SK-N-SH (cell line): ENCODE measurements at regions not wholly inside any gene's neighbourhood (a gene's known extent, or its start where the extent isn't known, plus 50 kb on each side); places are given as distances from the start of the nearest gene placed in this dataset.

Experiments used
- CTCF ChIA-PET: fragments of 300-600, 350-600 bp; formaldehyde crosslinking; extraction: SDS; loops from one replicate; lab custom pipeline; 2021; lab: Yijun Ruan, JAX
- POLR2A ChIA-PET: fragments of 350-600 bp; sonication (Branson Sonifier 250); formaldehyde crosslinking; extraction: SDS; loops from one replicate; lab custom pipeline; 2020; ENCODE audit warnings: antibody characterized with exemption, inconsistent platforms; lab: Yijun Ruan, JAX
- DNase-seq: peaks from one replicate; pipeline ENCODE4 v3.0.0; 2012
- H2AFZ ChIP-seq: fragments of 200-600 bp; sonication (generic); 2 replicates; pipeline ENCODE4 v1.8.1; 2016; ENCODE audit warnings: antibody characterized with exemption, mild to moderate bottlenecking, low read depth
- H3F3A ChIP-seq: fragments of 200-600 bp; sonication (generic); replicated peaks from 2 replicates; pipeline ENCODE3; 2016; ENCODE audit warnings: antibody characterized with exemption, mild to moderate bottlenecking; ENCODE audit not compliant: insufficient read depth
- H3K27ac ChIP-seq, 2 experiments: fragments of 200-500 bp in 1 of 2; fragments of 200-600 bp in 1 of 2; sonication (Bioruptor generic) in 1 of 2; sonication (generic), shearing (Covaris generic) in 1 of 2; 2 replicates each; pipeline versions ENCODE4 v1.5.1 to v1.6.1; 2014 to 2016; ENCODE audit warnings: low read depth in 2 of 2, inconsistent platforms in 1 of 2, low read length in 1 of 2, mild to moderate bottlenecking in 1 of 2, mixed read lengths in 1 of 2
- H3K27me3 ChIP-seq: fragments of 200-600 bp; sonication (generic), shearing (Covaris generic); 2 replicates; pipeline ENCODE4 v1.6.1; 2016; ENCODE audit warnings: mixed run types; ENCODE audit not compliant: insufficient read depth
- H3K36me3 ChIP-seq, 2 experiments: fragments of 200-500 bp in 1 of 2; fragments of 200-600 bp in 1 of 2; sonication (Bioruptor generic) in 1 of 2; sonication (generic) in 1 of 2; replicated peaks in 1 of 2; 2 replicates each; pipeline versions ENCODE3 to v1.5.1; 2014 to 2016; ENCODE audit warnings: low read length in 1 of 2, mild to moderate bottlenecking in 1 of 2; ENCODE audit not compliant: insufficient read depth in 2 of 2, control insufficient read depth in 1 of 2
- H3K4me1 ChIP-seq, 2 experiments: fragments of 200-500 bp in 1 of 2; fragments of 200-600 bp in 1 of 2; sonication (Bioruptor generic) in 1 of 2; sonication (generic), shearing (Covaris generic) in 1 of 2; 2 replicates each; pipeline versions ENCODE4 v1.5.1 to v1.6.1; 2014 to 2016; ENCODE audit warnings: low read depth in 1 of 2, low read length in 1 of 2, mixed run types in 1 of 2; ENCODE audit not compliant: insufficient read depth in 2 of 2, control insufficient read depth in 1 of 2
- H3K4me2 ChIP-seq: fragments of 200-600 bp; sonication (generic), shearing (Covaris generic); 2 replicates; pipeline ENCODE4 v1.6.1; 2017; ENCODE audit warnings: mixed run types
- H3K4me3 ChIP-seq, 2 experiments: fragments of 200-500 bp in 1 of 2; fragments of 200-600 bp in 1 of 2; sonication (Bioruptor generic) in 1 of 2; sonication (generic), shearing (Covaris generic) in 1 of 2; 2 replicates each; pipeline versions ENCODE4 v1.5.1 to v1.8.1; 2014 to 2016; ENCODE audit warnings: low read depth in 2 of 2, inconsistent platforms in 1 of 2, low read length in 1 of 2, mild to moderate bottlenecking in 1 of 2, mixed read lengths in 1 of 2, moderate library complexity in 1 of 2
- H3K79me2 ChIP-seq: fragments of 200-600 bp; sonication (generic); 2 replicates; pipeline ENCODE4 v1.8.1; 2017; ENCODE audit warnings: mild to moderate bottlenecking; ENCODE audit not compliant: insufficient read depth
- H3K9ac ChIP-seq: fragments of 200-600 bp; sonication (generic); 2 replicates; pipeline ENCODE4 v1.6.1; 2017; ENCODE audit warnings: mixed run types
- H3K9me2 ChIP-seq: fragments of 200-600 bp; sonication (generic); 2 replicates; pipeline ENCODE4 v1.6.1; 2017; ENCODE audit warnings: mixed run types
- H3K9me3 ChIP-seq: fragments of 200-600 bp; sonication (generic); 2 replicates; pipeline ENCODE4 v1.6.1; 2017; ENCODE audit warnings: mixed run types, mild to moderate bottlenecking, moderate library complexity
- H4K20me1 ChIP-seq: fragments of 200-600 bp; sonication (generic); 2 replicates; pipeline ENCODE4 v1.6.1; 2017; ENCODE audit warnings: mild to moderate bottlenecking, mixed run types; ENCODE audit not compliant: insufficient read depth
- FOSL2 ChIP-seq: IDR thresholded peaks from 2 replicates; pipeline ENCODE4 v1.4.0; 2012; ENCODE audit warnings: low read depth, mild to moderate bottlenecking, moderate library complexity, borderline replicate concordance
- FOXM1 ChIP-seq: IDR thresholded peaks from 2 replicates; pipeline ENCODE4 v1.4.0; 2012; ENCODE audit warnings: low read depth, mild to moderate bottlenecking
- GABPA ChIP-seq: IDR thresholded peaks from 2 replicates; pipeline ENCODE4 v1.4.0; 2012; ENCODE audit warnings: low read depth, mild to moderate bottlenecking
- TCF12 ChIP-seq: IDR thresholded peaks from 2 replicates; pipeline ENCODE4 v1.4.0; 2012
- YY1 ChIP-seq: IDR thresholded peaks from 2 replicates; pipeline ENCODE4 v1.4.0; 2012; ENCODE audit warnings: low read depth, mild to moderate bottlenecking
- WGBS: methylation state at CpG from one replicate; pipeline ENCODE4 v1.1.6; 2017; ENCODE audit warnings: low lambda C conversion rate; 5-methylcytosine and 5-hydroxymethylcytosine counted together
- TF ChIP-seq, protein P1 (sequence below): IDR thresholded peaks from 2 replicates; pipeline ENCODE4; 2012
- TF ChIP-seq, protein P2 (sequence below): fragments of 200-600 bp; sonication (generic); IDR thresholded peaks from 2 replicates; pipeline ENCODE4 v1.6.1; 2017; ENCODE audit warnings: antibody characterized with exemption, mild to moderate bottlenecking, moderate library complexity
- TF ChIP-seq, protein P3 (sequence below): IDR thresholded peaks from 2 replicates; pipeline ENCODE4 v1.4.0; 2012; ENCODE audit warnings: low read depth

GRCh38 chr2:187966924-187967323 lies 324.8 kb upstream of the GULP1 start:
- POLR2A ChIA-PET, result no interaction called here
- Histone ChIP-seq H3K79me2 (no peaks in the 10 kb centered on the region), H3K4me3 (no peak overlapping the region), H4K20me1 (no peaks in the 10 kb centered on the region), H3K27ac (no peak overlapping the region), H2AFZ (no peak overlapping the region), H3K9ac (no peak overlapping the region), H3K9me2 (no peaks in the 10 kb centered on the region), H3K4me2 (no peak overlapping the region), H3K27me3 (no peaks in the 10 kb centered on the region), H3K4me1 (peaks cover 0 to 3% of the 10 kb centered on the region in 2 experiments; a peak in 2 of 4 replicates), H3F3A (no peaks in the 10 kb centered on the region), H3K9me3 (no peaks in the 10 kb centered on the region), H3K36me3 (no peaks in the 10 kb centered on the region)
- peak; percentile 18 for DNase-seq
- CTCF ChIA-PET, result no interaction called here
- TF ChIP-seq TCF12 (peak; percentile 48), FOSL2 (no peak)
- WGBS, result 32% methylated on average over 1 of the region's 1 CpG

GRCh38 chr2:187971893-187972292 lies 319.8 kb upstream of the GULP1 start:
- Histone ChIP-seq H3K4me1 (no peaks in the 10 kb centered on the region; a peak in 1 of 4 replicates), H3K36me3 (no peaks in the 10 kb centered on the region), H3K4me2 (no peak overlapping the region), H3K27ac (no peak overlapping the region), H3K9ac (no peak overlapping the region), H3F3A (peaks cover 6% of the 10 kb centered on the region), H3K9me3 (no peaks in the 10 kb centered on the region), H3K27me3 (no peaks in the 10 kb centered on the region), H3K79me2 (no peaks in the 10 kb centered on the region), H3K9me2 (no peaks in the 10 kb centered on the region), H4K20me1 (no peaks in the 10 kb centered on the region), H3K4me3 (no peak overlapping the region), H2AFZ (no peak overlapping the region)
- ChIA-PET POLR2A (no interaction called here), CTCF (interaction anchor here (0.6 to 0.8 kb wide), 2 partner anchors 320 to 472 kb away, joined by 3 read pairs; partner anchors contain the start of gene GULP1)
- WGBS, result 56% methylated on average over 1 of the region's 1 CpG
- TF ChIP-seq GABPA (no peak), YY1 (no peak), FOXM1 (no peak)
- TF ChIP-seq, protein P1, sequence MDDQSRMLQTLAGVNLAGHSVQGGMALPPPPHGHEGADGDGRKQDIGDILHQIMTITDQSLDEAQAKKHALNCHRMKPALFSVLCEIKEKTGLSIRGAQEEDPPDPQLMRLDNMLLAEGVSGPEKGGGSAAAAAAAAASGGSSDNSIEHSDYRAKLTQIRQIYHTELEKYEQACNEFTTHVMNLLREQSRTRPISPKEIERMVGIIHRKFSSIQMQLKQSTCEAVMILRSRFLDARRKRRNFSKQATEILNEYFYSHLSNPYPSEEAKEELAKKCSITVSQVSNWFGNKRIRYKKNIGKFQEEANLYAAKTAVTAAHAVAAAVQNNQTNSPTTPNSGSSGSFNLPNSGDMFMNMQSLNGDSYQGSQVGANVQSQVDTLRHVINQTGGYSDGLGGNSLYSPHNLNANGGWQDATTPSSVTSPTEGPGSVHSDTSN, result no peak
- TF ChIP-seq, protein P2, sequence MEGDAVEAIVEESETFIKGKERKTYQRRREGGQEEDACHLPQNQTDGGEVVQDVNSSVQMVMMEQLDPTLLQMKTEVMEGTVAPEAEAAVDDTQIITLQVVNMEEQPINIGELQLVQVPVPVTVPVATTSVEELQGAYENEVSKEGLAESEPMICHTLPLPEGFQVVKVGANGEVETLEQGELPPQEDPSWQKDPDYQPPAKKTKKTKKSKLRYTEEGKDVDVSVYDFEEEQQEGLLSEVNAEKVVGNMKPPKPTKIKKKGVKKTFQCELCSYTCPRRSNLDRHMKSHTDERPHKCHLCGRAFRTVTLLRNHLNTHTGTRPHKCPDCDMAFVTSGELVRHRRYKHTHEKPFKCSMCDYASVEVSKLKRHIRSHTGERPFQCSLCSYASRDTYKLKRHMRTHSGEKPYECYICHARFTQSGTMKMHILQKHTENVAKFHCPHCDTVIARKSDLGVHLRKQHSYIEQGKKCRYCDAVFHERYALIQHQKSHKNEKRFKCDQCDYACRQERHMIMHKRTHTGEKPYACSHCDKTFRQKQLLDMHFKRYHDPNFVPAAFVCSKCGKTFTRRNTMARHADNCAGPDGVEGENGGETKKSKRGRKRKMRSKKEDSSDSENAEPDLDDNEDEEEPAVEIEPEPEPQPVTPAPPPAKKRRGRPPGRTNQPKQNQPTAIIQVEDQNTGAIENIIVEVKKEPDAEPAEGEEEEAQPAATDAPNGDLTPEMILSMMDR, result peak; percentile 16
- no peak for DNase-seq

- ChIA-PET CTCF (no interaction called here), POLR2A (no interaction called here)
- Histone ChIP-seq H4K20me1 (no peaks in the 10 kb centered on the region), H3K27me3 (no peaks in the 10 kb centered on the region), H3K9me3 (no peaks in the 10 kb centered on the region; the same call in 1 of the 2 replicates), H3K4me3 (no peak overlapping the region), H3K9ac (no peak overlapping the region), H3F3A (peaks cover 6% of the 10 kb centered on the region), H3K9me2 (no peaks in the 10 kb centered on the region; the same call in 1 of the 2 replicates), H2AFZ (no peak overlapping the region), H3K36me3 (no peaks in the 10 kb centered on the region), H3K4me2 (no peak overlapping the region), H3K4me1 (no peaks in the 10 kb centered on the region; a peak in 1 of 4 replicates), H3K27ac (peak overlapping the region in 1 of 2 experiments; percentile 39; a peak in 1 of 4 replicates), H3K79me2 (no peaks in the 10 kb centered on the region)
- WGBS, result 74% methylated on average over 2 of the region's 2 CpGs
- TF ChIP-seq, protein P1, result peak; percentile 63
- TF ChIP-seq, protein P3, sequence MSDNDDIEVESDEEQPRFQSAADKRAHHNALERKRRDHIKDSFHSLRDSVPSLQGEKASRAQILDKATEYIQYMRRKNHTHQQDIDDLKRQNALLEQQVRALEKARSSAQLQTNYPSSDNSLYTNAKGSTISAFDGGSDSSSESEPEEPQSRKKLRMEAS, result no peak
- no peak for DNase-seq
Observed at GRCh38 chr2:187976259-187976985, 315.3 kb upstream of the GULP1 start.
